Suprapubic skin (tissue), 4 donors: ENCODE measurements at regions not wholly inside any gene's neighbourhood (a gene's known extent, or its start where the extent isn't known, plus 50 kb on each side); places are given as distances from the start of the nearest gene placed in this dataset.

Experiments
- EP300 ChIP-seq: sonication (generic); formaldehyde crosslinking; IDR thresholded peaks from one replicate; pipeline ENCODE4 v1.6.1; 2017; ENCODE audit warnings: antibody characterized with exemption
- POLR2A ChIP-seq, 2 donors: fragments of 450-650 bp; IDR thresholded peaks; one replicate each; pipeline ENCODE4 v1.6.1; 2017; ENCODE audit warnings: antibody characterized with exemption in 2 of 2, mild to moderate bottlenecking in 2 of 2, moderate library complexity in 2 of 2
- POLR2AphosphoS5 ChIP-seq, 3 donors: sonication (generic); formaldehyde crosslinking; IDR thresholded peaks; one replicate each; pipeline ENCODE4 v1.6.1; 2017; ENCODE audit warnings: antibody characterized with exemption in 3 of 3
- TF ChIP-seq, protein P1 (sequence below), 2 donors: fragments of 200-600 bp in 1 of 2; fragments of 450-650 bp in 1 of 2; sonication (generic) in 1 of 2; IDR thresholded peaks; one replicate each; pipeline ENCODE4 v1.5.1; 2016 to 2019; ENCODE audit warnings: antibody characterized with exemption in 2 of 2, mild to moderate bottlenecking in 1 of 2, moderate library complexity in 1 of 2

DNA sequence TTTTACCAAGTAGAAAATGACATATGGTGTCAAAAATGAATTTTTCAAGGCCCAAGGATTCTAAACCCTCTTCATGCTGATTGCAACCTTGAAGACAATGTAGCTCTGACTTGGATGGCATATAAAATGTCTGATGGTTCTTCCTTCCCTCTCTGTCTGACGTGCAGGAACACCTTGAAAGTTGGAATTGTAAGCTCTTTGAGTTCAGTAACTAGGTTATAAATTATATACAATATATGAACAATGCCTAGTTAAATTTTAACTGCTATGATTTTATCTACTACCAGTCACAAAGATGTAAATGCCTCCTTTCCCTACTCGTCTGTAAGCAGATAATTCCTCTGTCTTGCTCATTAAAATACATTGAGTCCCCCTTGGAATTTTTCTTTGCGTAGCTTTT is 89.5 kb upstream of the TMEM17 start:
- TF ChIP-seq POLR2A (IDR thresholded peaks at IDR 0.05) (no peak), EP300 (no peak), POLR2AphosphoS5 (IDR thresholded peaks at IDR 0.05) (no peak)
- TF ChIP-seq, protein P1, sequence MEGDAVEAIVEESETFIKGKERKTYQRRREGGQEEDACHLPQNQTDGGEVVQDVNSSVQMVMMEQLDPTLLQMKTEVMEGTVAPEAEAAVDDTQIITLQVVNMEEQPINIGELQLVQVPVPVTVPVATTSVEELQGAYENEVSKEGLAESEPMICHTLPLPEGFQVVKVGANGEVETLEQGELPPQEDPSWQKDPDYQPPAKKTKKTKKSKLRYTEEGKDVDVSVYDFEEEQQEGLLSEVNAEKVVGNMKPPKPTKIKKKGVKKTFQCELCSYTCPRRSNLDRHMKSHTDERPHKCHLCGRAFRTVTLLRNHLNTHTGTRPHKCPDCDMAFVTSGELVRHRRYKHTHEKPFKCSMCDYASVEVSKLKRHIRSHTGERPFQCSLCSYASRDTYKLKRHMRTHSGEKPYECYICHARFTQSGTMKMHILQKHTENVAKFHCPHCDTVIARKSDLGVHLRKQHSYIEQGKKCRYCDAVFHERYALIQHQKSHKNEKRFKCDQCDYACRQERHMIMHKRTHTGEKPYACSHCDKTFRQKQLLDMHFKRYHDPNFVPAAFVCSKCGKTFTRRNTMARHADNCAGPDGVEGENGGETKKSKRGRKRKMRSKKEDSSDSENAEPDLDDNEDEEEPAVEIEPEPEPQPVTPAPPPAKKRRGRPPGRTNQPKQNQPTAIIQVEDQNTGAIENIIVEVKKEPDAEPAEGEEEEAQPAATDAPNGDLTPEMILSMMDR (IDR thresholded peaks at IDR 0.05), result no peak
